ENCODE measurements at regions not wholly inside any gene's neighbourhood (a gene's known extent, or its start where the extent isn't known, plus 50 kb on each side); places are given as distances from the start of the nearest gene placed in this dataset.

DNA sequence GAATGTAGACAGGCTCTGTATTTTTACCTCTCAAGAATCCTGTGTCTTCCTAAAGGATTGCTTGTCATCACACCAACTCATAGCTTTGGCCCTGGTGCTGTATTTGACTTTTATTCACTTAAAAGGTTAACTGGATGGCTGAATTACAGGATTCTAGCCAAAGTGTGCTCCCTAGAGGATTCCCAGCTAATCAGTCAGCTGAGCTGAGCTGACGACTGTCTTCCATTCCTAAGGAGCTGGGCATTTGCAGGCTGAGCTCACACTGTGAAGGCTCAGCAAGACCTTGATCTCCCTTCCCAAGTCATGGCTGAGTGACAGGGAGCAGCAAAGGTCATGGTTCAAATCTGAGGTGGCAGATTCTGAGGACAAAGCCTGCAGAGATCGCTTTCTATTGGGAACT lies 59.0 kb upstream of the PALM2AKAP2 start:
- H3K4me3 ChIP-seq (ENCODE audit: control insufficient read depth, low read depth, low read length): no peak overlapping the region
- TF ChIP-seq CTCF (IDR thresholded peaks at IDR 0.05; ENCODE audit: control insufficient read depth, insufficient read depth, low read depth, low read length, missing control alignments): no peak
- no peak for DNase-seq (ENCODE audit: low read depth)

- TF ChIP-seq CTCF (IDR thresholded peaks at IDR 0.05; ENCODE audit: control insufficient read depth, insufficient read depth, low read depth, low read length, missing control alignments): no peak
- H3K4me3 ChIP-seq (ENCODE audit: control insufficient read depth, low read depth, low read length): no peak overlapping the region
- no peak for DNase-seq (ENCODE audit: low read depth)
Observed at GRCh38 chr9:109722007-109722406, 58.0 kb upstream of the PALM2AKAP2 start.

- no peak for TF ChIP-seq CTCF (IDR thresholded peaks at IDR 0.05; ENCODE audit: control insufficient read depth, insufficient read depth, low read depth, low read length, missing control alignments)
- DNase-seq (ENCODE audit: low read depth): no peak
- H3K4me3 ChIP-seq (ENCODE audit: control insufficient read depth, low read depth, low read length): no peak overlapping the region
Observed at GRCh38 chr9:109723781-109724180, 56.2 kb upstream of the PALM2AKAP2 start.

DNA sequence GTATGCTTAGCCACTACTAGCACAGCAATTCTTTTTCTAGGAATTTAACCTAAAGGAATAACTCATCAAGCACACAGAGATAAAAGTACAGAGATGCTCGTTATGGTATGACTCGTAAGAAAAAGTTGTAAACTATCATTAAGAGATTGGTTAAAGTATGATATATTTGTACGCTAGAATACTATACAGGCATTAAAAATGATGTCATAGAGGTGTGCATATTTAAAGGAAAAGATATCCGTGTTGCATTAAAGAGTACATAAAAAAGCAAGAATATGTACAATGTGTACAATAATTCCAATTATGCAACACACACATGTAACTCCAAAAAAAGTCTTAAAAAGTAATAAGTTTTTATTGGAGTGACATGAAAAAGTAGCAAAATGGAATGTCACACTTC lies 54.5 kb upstream of the PALM2AKAP2 start:
- H3K4me3 ChIP-seq (ENCODE audit: control insufficient read depth, low read depth, low read length): no peak overlapping the region
- no peak for TF ChIP-seq CTCF (IDR thresholded peaks at IDR 0.05; ENCODE audit: control insufficient read depth, insufficient read depth, low read depth, low read length, missing control alignments)
- DNase-seq (ENCODE audit: low read depth): no peak

GRCh38 chr9:109726119-109726518 lies 53.9 kb upstream of the PALM2AKAP2 start:
- DNase-seq (ENCODE audit: low read depth): no peak
- TF ChIP-seq CTCF (IDR thresholded peaks at IDR 0.05; ENCODE audit: control insufficient read depth, insufficient read depth, low read depth, low read length, missing control alignments): no peak
- no peak overlapping the region for H3K4me3 ChIP-seq (ENCODE audit: control insufficient read depth, low read depth, low read length)

DNA sequence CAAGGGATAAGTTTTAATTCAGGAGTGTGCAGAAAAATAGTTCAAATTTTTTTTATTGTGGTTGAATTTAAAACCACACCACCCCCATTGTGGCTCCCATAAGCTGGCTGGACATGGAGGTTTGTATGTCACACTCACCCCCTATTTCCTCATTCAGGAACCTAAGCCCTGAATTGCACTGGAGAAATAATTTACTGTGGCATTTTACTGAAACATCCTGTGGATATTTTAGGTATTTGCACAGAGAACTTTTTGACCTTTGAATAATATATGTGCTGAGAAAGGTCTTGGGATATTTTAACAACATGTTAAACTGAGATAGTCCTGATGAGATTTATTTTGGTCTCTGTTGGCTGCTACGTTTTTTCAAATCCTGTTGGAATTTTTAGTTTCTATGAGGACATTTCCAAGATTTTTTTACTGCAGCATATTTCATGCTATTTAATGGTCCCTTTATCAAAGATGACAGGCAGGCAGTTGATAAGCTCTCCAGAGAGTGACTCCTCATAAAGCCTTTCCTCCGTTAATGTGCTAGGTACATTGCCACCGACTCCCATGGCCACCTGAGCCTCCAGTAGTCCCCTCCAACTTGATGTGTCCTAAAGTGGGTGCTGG lies 51.2 kb upstream of the PALM2AKAP2 start:
- no peak for TF ChIP-seq CTCF (IDR thresholded peaks at IDR 0.05; ENCODE audit: control insufficient read depth, insufficient read depth, low read depth, low read length, missing control alignments)
- no peak overlapping the region for H3K4me3 ChIP-seq (ENCODE audit: control insufficient read depth, low read depth, low read length)
- DNase-seq (ENCODE audit: low read depth): no peak

DNA sequence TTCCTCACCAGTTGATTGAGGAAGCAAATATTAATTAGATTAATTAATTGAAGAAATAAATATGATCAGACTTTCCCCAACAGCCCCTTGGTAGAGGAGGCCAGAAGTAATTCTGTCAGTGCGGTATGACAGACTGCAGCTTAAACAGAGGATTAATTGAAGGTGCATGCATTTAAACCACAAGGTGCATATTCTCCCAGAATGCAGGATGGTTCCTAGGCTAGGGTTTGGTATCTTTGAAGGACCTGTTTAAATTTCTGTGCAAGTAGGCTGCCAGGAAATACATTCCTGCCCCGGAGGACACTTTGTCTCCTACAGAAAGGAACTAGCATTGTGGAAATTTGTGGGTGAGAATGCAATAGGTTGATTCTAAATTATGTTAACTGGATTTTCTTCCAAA lies 50.5 kb upstream of the PALM2AKAP2 start:
- DNase-seq (ENCODE audit: low read depth): no peak
- TF ChIP-seq CTCF (IDR thresholded peaks at IDR 0.05; ENCODE audit: control insufficient read depth, insufficient read depth, low read depth, low read length, missing control alignments): no peak
- H3K4me3 ChIP-seq (ENCODE audit: control insufficient read depth, low read depth, low read length): no peak overlapping the region

Data from AG09309 (cell line).